GM21515 (cell line): ENCODE measurements at regions not wholly inside any gene's neighbourhood (a gene's known extent, or its start where the extent isn't known, plus 50 kb on each side); places are given as distances from the start of the nearest gene placed in this dataset.

Source experiments
- ATAC-seq: cut with Tn5 transposase; IDR thresholded peaks from one replicate; pipeline ENCODE4 v1.9.1; 2021; ENCODE audit not compliant: unreplicated experiment

DNA sequence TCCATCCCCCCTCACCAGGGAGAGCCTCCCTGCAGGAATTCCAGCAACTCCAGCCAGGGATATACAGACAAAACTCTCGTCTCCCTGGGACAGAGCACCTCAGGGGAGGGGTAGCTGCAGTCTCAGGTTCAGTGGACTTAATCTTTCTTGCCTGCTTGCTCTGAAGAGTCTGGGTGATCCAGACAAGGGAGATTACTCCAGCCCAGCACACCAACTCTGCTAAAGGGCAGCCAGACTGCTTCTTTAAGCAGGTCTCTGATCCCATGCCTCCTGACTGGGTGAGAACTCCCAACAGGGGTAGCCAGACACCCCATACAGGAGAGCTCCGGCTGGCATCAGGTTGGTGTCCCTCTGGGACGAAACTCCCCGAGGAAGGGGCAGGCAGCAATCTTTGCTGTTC is 888.7 kb downstream of the RAB28 start:
- no peak for ATAC-seq

DNA sequence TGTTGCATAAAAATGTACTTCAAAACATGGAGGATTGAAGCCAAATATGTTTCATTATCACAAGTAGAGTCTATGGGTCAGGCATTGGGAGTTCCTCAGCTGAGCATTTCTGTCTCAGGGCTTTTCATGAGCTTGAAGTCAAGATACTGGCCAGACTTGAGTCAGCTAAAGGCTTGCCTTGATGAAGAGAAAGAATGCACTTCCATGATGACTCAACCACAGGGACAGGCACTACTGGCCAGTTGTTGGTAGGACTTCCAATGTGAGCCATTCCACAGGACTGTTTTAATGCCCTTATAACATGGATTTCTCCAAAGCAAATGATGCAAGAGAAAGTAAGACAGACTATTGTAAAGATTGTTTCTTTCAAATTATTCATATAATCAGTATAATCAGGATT is 895.6 kb downstream of the RAB28 start:
- ATAC-seq: no peak

- no peak for ATAC-seq
These were observed 897.7 kb downstream of the RAB28 start for GRCh38 chr4:12586242-12587006.

- no peak for ATAC-seq
These were observed 899.8 kb downstream of the RAB28 start for GRCh38 chr4:12584116-12584875.

DNA sequence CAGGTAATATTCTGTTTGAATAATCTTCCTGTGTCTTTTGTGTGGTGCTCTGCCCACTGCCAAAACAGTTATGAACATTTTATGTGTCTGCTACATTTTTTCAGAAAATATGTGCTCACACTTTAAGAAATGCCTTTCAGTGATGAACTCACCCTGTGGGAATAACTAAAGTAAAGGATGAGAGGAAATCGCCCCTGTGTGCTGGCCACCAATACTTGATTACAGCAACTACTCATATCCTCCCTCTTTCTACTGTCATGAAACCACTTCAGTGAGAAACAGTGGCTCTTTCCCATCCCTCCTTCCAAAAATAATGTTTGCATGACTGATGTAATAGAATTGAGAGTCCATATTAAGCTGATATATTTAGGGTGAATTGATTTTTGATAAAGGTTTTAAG is 900.9 kb downstream of the RAB28 start:
- ATAC-seq: no peak

DNA sequence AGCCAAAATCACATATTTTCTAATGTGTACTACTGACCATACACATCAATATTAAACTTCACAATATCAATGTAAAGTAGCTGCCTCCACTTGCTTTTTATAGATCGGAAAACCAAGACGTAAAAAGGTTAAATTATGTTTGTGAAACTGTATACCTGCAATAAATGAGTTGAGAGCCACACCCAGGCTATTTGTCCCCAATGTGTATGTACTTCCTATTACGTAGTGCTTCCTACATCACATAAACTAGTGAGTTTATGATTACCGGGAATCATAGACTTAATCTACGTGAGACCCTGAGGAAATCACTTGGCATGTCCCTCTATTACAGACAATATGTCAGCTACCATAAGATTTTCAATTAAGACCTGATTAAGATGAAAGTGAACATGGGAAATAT is 903.4 kb downstream of the RAB28 start:
- no peak for ATAC-seq

- ATAC-seq: no peak
These were observed 905.0 kb downstream of the RAB28 start for GRCh38 chr4:12579172-12579571.

GRCh38 chr4:12576409-12576808 is 907.7 kb downstream of the RAB28 start:
- ATAC-seq: no peak

DNA sequence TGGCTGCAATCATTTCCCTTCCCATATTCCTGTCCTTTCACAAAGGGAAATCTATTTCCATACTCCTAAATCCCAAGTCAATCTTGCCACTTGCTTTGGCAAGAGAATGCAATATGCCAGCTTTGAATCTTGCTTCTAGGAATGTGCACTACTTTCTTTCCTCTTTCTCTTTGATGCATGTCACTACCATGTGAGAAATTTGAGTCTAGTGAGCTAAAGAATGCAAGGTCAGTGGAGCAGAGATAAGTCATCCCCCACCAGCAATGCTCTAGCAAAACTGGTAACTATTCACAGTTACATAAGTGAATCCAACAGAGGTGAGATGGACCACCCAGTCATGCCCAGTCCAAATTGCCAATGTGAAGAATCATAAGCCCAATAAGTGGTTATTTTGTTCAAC is 910.4 kb downstream of the RAB28 start:
- no peak for ATAC-seq

DNA sequence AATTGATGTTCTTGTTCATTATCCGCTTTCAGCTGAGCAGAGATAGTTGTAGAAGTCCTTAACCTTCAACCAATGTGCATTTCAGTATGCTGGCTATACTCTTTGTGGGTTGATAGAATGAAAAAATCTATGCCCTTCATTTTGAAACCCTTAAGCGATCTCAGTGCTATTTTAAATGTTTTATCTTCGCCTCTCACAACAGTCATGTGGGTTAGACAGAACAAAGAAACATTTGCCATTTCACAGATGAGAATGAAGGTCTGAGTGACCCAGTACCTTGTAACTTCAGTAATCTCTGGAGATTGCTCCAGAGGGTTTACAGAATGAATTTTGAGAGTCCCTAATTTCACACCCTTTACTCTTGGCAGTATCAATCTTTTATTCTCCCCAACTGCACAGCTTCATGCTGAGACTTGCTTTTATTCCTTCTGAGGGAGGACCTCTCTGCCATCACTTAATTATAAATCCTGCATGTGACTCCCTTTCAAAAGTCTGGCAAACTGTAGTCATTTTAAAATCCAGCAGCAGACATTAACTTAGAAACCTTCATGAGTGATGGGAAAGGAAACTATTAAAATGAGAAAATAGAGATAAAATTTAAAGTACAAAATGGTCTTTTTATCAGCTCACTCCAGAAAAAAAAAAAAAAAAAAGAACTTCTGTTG is 921.5 kb downstream of the RAB28 start:
- no peak for ATAC-seq

DNA sequence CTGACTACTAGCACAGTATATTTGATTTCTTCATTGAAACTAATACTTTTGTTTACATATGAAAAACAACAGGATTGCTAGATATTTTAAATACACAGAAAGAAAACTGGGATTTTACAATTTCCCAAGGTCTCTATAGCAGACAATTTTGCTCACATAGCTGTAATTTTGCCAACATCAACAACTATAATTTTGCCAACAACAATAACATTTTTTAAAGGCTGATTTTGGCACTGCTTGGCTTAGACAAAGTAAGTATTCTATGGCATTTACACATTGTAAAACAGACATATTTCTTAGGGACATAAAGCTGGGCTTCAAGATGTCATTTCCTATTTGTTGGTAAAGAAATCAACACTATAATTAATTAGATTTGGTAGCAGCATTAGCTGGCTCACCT is 922.1 kb downstream of the RAB28 start:
- ATAC-seq: no peak

- no peak for ATAC-seq
These were observed 929.1 kb downstream of the RAB28 start for GRCh38 chr4:12555011-12555410.

GRCh38 chr4:12548678-12549077 is 935.5 kb downstream of the RAB28 start:
- no peak for ATAC-seq

DNA sequence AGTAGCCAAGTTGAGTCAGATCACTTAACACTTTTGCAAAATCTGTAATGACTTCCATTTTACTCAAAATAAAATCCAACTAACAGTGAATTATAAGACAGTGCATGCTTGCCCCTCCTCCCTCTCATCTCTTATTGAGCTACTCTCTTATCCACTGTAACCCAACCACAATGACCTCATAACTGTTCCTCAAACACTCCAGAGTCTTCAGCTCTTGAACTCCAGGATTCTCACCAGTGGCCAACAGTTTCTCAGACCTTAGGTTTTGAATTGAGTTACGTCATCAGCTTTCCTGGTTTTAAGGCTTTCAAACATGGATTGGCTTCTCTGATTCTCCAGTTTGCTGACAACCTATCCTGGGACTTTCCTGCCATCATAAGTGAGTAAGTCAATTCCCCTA is 938.3 kb downstream of the RAB28 start:
- no peak for ATAC-seq

GRCh38 chr4:12538162-12538561 is 946.0 kb downstream of the RAB28 start:
- ATAC-seq: no peak

GRCh38 chr4:12534684-12535083 is 949.5 kb downstream of the RAB28 start:
- ATAC-seq: no peak

DNA sequence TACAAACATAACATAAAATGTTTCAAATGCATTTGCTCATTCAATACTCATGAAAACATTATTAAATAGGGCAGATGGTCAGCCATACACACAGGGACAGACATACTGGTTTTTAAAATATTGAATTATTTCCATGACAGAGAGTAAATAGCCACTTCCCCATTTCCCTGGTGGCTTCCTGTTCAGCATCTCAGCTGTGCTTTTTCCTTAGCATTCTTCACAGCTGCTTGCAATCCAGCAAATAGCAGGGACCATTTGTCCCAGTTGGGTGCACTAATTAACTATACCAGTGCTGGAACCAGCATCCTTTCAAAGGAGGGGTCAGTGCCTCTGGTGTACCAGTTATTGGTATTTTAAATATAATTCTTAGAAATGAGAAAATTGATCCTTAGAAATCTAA is 964.7 kb downstream of the RAB28 start:
- ATAC-seq: no peak

GRCh38 chr4:12507868-12508481 is 976.2 kb downstream of the RAB28 start:
- ATAC-seq: no peak

GRCh38 chr4:12500409-12500808 is 983.7 kb downstream of the RAB28 start:
- ATAC-seq: no peak

DNA sequence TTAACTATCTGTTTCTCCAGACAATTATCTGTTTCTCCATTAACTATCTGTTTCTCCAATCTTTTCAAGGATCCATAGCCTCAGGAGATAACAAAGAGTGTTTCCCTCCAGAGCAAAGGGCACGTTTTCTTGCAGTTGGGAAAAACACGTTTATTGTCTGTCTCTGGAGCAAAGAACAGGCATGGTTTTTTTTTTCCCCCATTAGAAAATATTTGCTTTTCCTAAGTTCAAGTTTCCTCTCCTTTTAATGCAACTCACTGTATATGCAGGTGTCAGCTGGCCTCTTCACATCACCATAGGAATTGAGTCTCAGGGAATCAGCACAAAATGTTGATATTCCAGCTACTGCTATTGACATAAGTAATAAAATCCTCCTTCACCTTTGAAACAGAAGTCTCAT is 984.4 kb downstream of the RAB28 start:
- no peak for ATAC-seq

DNA sequence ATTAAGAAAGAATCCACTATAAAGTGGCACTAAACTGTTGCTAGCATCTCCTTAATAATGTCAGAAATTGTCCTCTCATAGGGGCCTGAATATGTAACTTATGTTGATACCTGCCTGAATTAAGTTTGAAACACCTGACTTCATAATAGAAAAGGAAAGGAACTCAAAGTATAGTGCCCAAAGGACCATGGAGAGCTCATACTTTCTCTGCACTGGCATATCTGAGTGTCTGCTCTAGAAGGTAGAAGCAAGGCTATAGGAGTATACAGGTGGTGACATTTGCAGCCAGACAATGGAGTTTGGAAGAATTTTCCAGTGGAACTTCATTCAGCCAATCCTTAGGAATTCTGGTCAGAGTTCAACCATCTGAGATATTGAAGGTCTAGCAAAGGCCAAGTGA is 988.9 kb downstream of the RAB28 start:
- no peak for ATAC-seq
